Mesenchymal stem cell (in vitro differentiated cells and primary cell): ENCODE measurements at regions not wholly inside any gene's neighbourhood (a gene's known extent, or its start where the extent isn't known, plus 50 kb on each side); places are given as distances from the start of the nearest gene placed in this dataset.

Experiments
- DNase-seq: peaks from one replicate; pipeline ENCODE4 v3.0.0-alpha.2; 2013
- H2AFZ ChIP-seq: one replicate; pipeline ENCODE4 v1.6.1; 2013; ENCODE audit warnings: low read depth, mild to moderate bottlenecking, control low read depth, inconsistent platforms, low read length, moderate library complexity
- H2AK5ac ChIP-seq: 2 replicates; pipeline ENCODE4 v1.6.1; 2013; ENCODE audit warnings: low read length, moderate library complexity, mild to moderate bottlenecking, inconsistent platforms; ENCODE audit not compliant: severe bottlenecking
- H2BK120ac ChIP-seq: one replicate; pipeline ENCODE4 v1.6.1; 2013; ENCODE audit warnings: low read depth, mild to moderate bottlenecking, inconsistent platforms, low read length, moderate library complexity
- H2BK12ac ChIP-seq, 2 experiments: one replicate each; pipeline ENCODE4 v1.6.1; 2013; ENCODE audit warnings: inconsistent platforms in 2 of 2, low read length in 2 of 2, mild to moderate bottlenecking in 2 of 2, moderate library complexity in 2 of 2, control low read depth in 1 of 2
- H2BK15ac ChIP-seq: one replicate; pipeline ENCODE4 v1.6.1; 2013; ENCODE audit warnings: mild to moderate bottlenecking, low read depth, inconsistent platforms; ENCODE audit not compliant: poor library complexity, severe bottlenecking
- H2BK5ac ChIP-seq: 2 replicates; pipeline ENCODE4 v1.6.1; 2013; ENCODE audit warnings: low read depth, mild to moderate bottlenecking, low read length, control low read depth, inconsistent platforms; ENCODE audit not compliant: poor library complexity, severe bottlenecking
- H3K14ac ChIP-seq, 2 experiments: one replicate each; pipeline ENCODE4 v1.6.1; 2013; ENCODE audit warnings: inconsistent platforms in 2 of 2, low read length in 2 of 2, control low read depth in 1 of 2, mild to moderate bottlenecking in 1 of 2, moderate library complexity in 1 of 2
- H3K18ac ChIP-seq, 2 experiments: one replicate each; pipeline ENCODE4 v1.6.1; 2013; ENCODE audit warnings: inconsistent platforms in 2 of 2, low read length in 2 of 2, control low read depth in 1 of 2, low read depth in 1 of 2, mild to moderate bottlenecking in 1 of 2
- H3K23ac ChIP-seq, 2 experiments: one replicate each; pipeline ENCODE4 v1.6.1; 2013; ENCODE audit warnings: inconsistent platforms in 2 of 2, low read length in 2 of 2, mild to moderate bottlenecking in 2 of 2, moderate library complexity in 2 of 2, control low read depth in 1 of 2
- H3K27ac ChIP-seq: 2 replicates; pipeline ENCODE4 v1.5.1; 2013; ENCODE audit warnings: mild to moderate bottlenecking, moderate library complexity, low read length, control low read depth, inconsistent platforms; ENCODE audit not compliant: poor library complexity, severe bottlenecking
- H3K27me3 ChIP-seq, 2 experiments: 2 replicates each; pipeline versions ENCODE4 v1.6.1 to v1.7.0; 2013; ENCODE audit warnings: low read length in 2 of 2, mild to moderate bottlenecking in 2 of 2, moderate library complexity in 2 of 2, control low read depth in 1 of 2, inconsistent platforms in 1 of 2; ENCODE audit not compliant: control insufficient read depth in 1 of 2, insufficient read depth in 1 of 2
- H3K36me3 ChIP-seq, 2 experiments: 2 replicates each; pipeline versions ENCODE4 v1.6.1 to v1.7.0; 2013; ENCODE audit warnings: low read length in 2 of 2, control low read depth in 1 of 2, inconsistent platforms in 1 of 2, low read depth in 1 of 2, mild to moderate bottlenecking in 1 of 2; ENCODE audit not compliant: insufficient read depth in 2 of 2, control insufficient read depth in 1 of 2
- H3K4ac ChIP-seq, 2 experiments: one replicate each; pipeline ENCODE4 v1.6.1; 2013; ENCODE audit warnings: inconsistent platforms in 2 of 2, low read length in 2 of 2, mild to moderate bottlenecking in 2 of 2, moderate library complexity in 2 of 2, control low read depth in 1 of 2, low read depth in 1 of 2
- H3K4me1 ChIP-seq: 2 replicates; pipeline ENCODE4 v1.6.1; 2013; ENCODE audit warnings: low read depth, low read length, control low read depth; ENCODE audit not compliant: control insufficient read depth, insufficient read depth
- H3K4me2 ChIP-seq: 2 replicates; pipeline ENCODE4 v1.6.1; 2013; ENCODE audit warnings: low read length, mild to moderate bottlenecking, inconsistent platforms; ENCODE audit not compliant: poor library complexity, severe bottlenecking
- H3K4me3 ChIP-seq, 2 experiments: 2 replicates each; pipeline versions ENCODE4 v1.5.1 to v1.7.0; 2013; ENCODE audit warnings: low read length in 2 of 2, mild to moderate bottlenecking in 2 of 2, control low read depth in 1 of 2, low read depth in 1 of 2; ENCODE audit not compliant: insufficient read depth in 1 of 2
- H3K79me1 ChIP-seq: replicated peaks from 2 replicates; pipeline ENCODE4 v1.6.1; 2013; ENCODE audit warnings: mild to moderate bottlenecking, control low read depth, low read length, inconsistent platforms; ENCODE audit not compliant: poor library complexity, severe bottlenecking
- H3K9ac ChIP-seq: 2 replicates; pipeline ENCODE4 v1.7.0; 2013; ENCODE audit warnings: mild to moderate bottlenecking, low read length, moderate library complexity
- H3K9me3 ChIP-seq: 2 replicates; pipeline ENCODE4 v1.7.0; 2013; ENCODE audit warnings: mild to moderate bottlenecking, low read length; ENCODE audit not compliant: control insufficient read depth
- H4K8ac ChIP-seq: one replicate; pipeline ENCODE4 v1.6.1; 2013; ENCODE audit warnings: inconsistent platforms, mild to moderate bottlenecking, low read length, moderate library complexity
- H4K91ac ChIP-seq: one replicate; pipeline ENCODE4 v1.6.1; 2013; ENCODE audit warnings: mild to moderate bottlenecking, low read length, inconsistent platforms
- WGBS: methylation state at CpG from one replicate; pipeline ENCODE4 v1.1.7; 2013; ENCODE audit warnings: mixed read lengths; 5-methylcytosine and 5-hydroxymethylcytosine counted together

DNA sequence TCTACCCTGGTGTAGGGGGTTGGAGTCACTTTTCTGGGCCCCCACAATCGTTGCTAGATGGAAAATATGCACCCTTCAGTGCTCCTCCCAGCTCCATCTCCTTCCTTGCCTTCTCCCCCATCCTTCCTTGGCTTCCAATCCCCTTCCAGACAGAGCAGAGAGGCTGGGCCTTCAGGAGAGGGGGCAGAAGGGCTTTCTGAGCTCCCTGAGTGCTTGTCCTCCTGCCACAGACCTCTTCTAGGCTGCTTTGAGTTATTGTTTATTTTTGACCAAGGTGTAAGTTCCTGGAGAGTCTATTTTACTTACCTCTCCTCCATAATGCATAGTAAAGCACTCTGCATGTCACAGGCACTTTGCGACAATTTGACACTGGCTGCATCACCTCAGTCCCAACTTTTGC, 96.4 kb upstream of the CNKSR3 start:
- Histone ChIP-seq H3K79me1 (no peaks in the 10 kb centered on the region), H3K4me1 (peaks cover 1% of the 10 kb centered on the region), H3K4ac (no peak overlapping the region), H3K9ac (no peak overlapping the region), H2BK120ac (no peak overlapping the region), H4K8ac (no peak overlapping the region), H3K23ac (no peak overlapping the region), H3K4me3 (no peak overlapping the region), H3K14ac (no peak overlapping the region), H3K18ac (no peak overlapping the region), H3K4me2 (no peak overlapping the region), H2AK5ac (no peak overlapping the region), H4K91ac (no peak overlapping the region), H3K36me3 (no peaks in the 10 kb centered on the region), H2AFZ (no peak overlapping the region), H3K9me3 (no peaks in the 10 kb centered on the region), H3K27me3 (no peaks in the 10 kb centered on the region), H3K27ac (no peak overlapping the region), H2BK15ac (no peak overlapping the region), H2BK5ac (no peak overlapping the region), H2BK12ac (no peak overlapping the region)
- 70% methylated on average over 2 of the region's 2 CpGs for WGBS
- DNase-seq, result no peak

DNA sequence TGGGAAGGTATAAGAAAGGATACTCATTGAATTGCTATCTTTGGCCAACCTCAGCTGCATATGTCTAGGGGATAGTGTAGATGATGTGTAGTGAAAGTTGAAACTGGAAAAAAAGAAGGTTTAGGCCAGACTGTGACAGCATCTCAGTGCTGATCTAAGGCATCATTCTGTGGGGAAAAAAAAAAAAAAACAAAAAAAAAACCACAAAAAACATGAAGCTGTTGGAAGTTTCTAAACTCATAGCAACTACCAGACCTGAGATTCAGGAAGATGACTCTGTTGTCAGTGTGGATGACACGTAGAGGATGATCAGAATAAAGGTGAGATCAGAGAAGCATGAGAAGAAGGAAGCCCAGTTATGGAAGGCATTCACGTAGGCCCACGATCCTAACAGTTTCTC, 100.8 kb upstream of the CNKSR3 start:
- no peak overlapping the region for H2AFZ ChIP-seq
- H3K4me1 ChIP-seq, result peaks cover 7% of the 10 kb centered on the region
- no peak for DNase-seq
- H3K9ac ChIP-seq, result no peak overlapping the region
- no peak overlapping the region for H4K91ac ChIP-seq
- no peak overlapping the region for H2BK120ac ChIP-seq
- no peaks in the 10 kb centered on the region for H3K9me3 ChIP-seq
- H2BK5ac ChIP-seq, result no peak overlapping the region
- H3K4me3 ChIP-seq, result no peak overlapping the region
- H3K27ac ChIP-seq, result no peak overlapping the region
- H3K79me1 ChIP-seq, result no peaks in the 10 kb centered on the region
- no peak overlapping the region for H3K4me2 ChIP-seq
- no peak overlapping the region for H2AK5ac ChIP-seq
- no peak overlapping the region for H3K4ac ChIP-seq
- no peaks in the 10 kb centered on the region for H3K27me3 ChIP-seq
- H2BK15ac ChIP-seq, result no peak overlapping the region
- H3K23ac ChIP-seq, result no peak overlapping the region
- H2BK12ac ChIP-seq, result no peak overlapping the region
- no peak overlapping the region for H3K18ac ChIP-seq
- WGBS, result 29% methylated on average over 1 of the region's 3 CpGs
- H4K8ac ChIP-seq, result no peak overlapping the region
- no peak overlapping the region for H3K14ac ChIP-seq
- H3K36me3 ChIP-seq, result no peaks in the 10 kb centered on the region

DNA sequence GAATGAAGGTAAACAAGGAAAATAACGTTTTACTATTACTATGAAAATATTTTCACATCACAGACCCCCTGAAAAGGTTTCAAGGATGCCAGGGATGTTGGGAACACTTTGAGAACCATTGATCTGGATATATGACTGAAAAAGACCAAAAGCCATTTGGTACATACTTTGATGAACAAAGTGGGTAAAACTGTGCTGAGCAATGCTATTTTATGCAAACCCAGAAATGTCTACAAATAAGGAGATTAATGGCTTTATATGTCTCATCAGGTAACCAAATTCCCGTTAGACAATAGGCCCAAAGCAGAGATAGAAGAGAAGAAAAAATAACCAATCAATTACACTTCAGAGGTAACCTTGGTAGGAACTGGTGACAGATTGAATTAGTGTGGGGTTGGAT, 101.4 kb upstream of the CNKSR3 start:
- Histone ChIP-seq H3K23ac (no peak overlapping the region), H2AFZ (no peak overlapping the region), H3K4ac (no peak overlapping the region), H2BK15ac (no peak overlapping the region), H3K27ac (no peak overlapping the region), H4K91ac (no peak overlapping the region), H3K14ac (no peak overlapping the region), H2BK120ac (no peak overlapping the region), H2BK5ac (no peak overlapping the region), H2BK12ac (no peak overlapping the region), H3K27me3 (no peaks in the 10 kb centered on the region), H3K18ac (no peak overlapping the region), H4K8ac (no peak overlapping the region), H2AK5ac (no peak overlapping the region), H3K36me3 (no peaks in the 10 kb centered on the region), H3K9ac (no peak overlapping the region), H3K9me3 (no peaks in the 10 kb centered on the region), H3K79me1 (no peaks in the 10 kb centered on the region), H3K4me1 (peaks cover 7% of the 10 kb centered on the region), H3K4me2 (no peak overlapping the region), H3K4me3 (no peak overlapping the region)
- no peak for DNase-seq
- no CpG with 5 or more reads among the region's 2 CpGs for WGBS

DNA sequence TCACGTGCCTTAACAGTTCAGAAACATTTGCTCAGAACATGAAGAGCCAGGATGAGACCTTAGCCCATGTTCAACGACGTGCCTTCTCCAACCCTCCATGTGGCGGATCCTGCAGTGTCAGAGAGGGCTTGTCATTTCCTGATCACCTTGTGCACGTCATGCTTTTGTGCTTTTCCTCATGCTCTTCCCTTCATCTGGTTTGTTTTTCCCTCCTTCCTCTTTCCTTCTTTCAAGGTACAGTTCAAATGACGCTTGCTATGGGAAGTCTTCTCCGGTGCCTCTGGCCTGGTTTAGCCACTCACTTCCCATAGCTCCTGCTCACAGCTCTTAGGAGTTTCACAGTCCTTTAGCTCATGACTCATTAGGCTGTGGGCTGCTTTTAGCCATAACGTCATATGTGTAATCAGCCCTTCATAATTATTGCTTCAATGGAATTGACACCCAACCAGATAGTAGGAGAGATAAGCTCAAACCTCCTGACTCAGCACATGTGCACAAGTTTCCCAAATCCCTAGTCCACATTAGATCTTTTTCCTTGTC, 102.7 kb upstream of the CNKSR3 start:
- H3K4me2 ChIP-seq, result no peak overlapping the region
- H2BK5ac ChIP-seq, result no peak overlapping the region
- H3K4me3 ChIP-seq, result no peak overlapping the region
- no peak overlapping the region for H3K18ac ChIP-seq
- 73% methylated on average over 8 of the region's 8 CpGs for WGBS
- no peak overlapping the region for H2BK15ac ChIP-seq
- H3K4ac ChIP-seq, result no peak overlapping the region
- H4K8ac ChIP-seq, result no peak overlapping the region
- no peak overlapping the region for H3K9ac ChIP-seq
- no peak overlapping the region for H3K14ac ChIP-seq
- H3K9me3 ChIP-seq, result no peaks in the 10 kb centered on the region
- no peaks in the 10 kb centered on the region for H3K27me3 ChIP-seq
- DNase-seq, result peak; percentile 89
- H3K27ac ChIP-seq, result no peak overlapping the region
- no peak overlapping the region for H3K23ac ChIP-seq
- no peak overlapping the region for H2BK12ac ChIP-seq
- H3K4me1 ChIP-seq, result peaks cover 7% of the 10 kb centered on the region
- no peaks in the 10 kb centered on the region for H3K36me3 ChIP-seq
- H2BK120ac ChIP-seq, result no peak overlapping the region
- H2AFZ ChIP-seq, result no peak overlapping the region
- no peaks in the 10 kb centered on the region for H3K79me1 ChIP-seq
- no peak overlapping the region for H2AK5ac ChIP-seq
- H4K91ac ChIP-seq, result no peak overlapping the region
